ENCODE measurements at regions not wholly inside any gene's neighbourhood (a gene's known extent, or its start where the extent isn't known, plus 50 kb on each side); places are given as distances from the start of the nearest gene placed in this dataset.

GRCh38 chr14:98391061-98391460 lies 880.9 kb downstream of the BCL11B start:
- TF ChIP-seq EZH2phosphoT487 (IDR thresholded peaks at IDR 0.05; ENCODE audit: insufficient read depth, low read depth), result no peak
- no peak for TF ChIP-seq EZH2 (IDR thresholded peaks at IDR 0.05; ENCODE audit: insufficient read depth, poor library complexity, severe bottlenecking)

Measured in GM23248 (cell line).